Stromal cell of bone marrow (primary cell): ENCODE measurements at regions not wholly inside any gene's neighbourhood (a gene's known extent, or its start where the extent isn't known, plus 50 kb on each side); places are given as distances from the start of the nearest gene placed in this dataset.

Experiments used
- DNase-seq: peaks from one replicate; pipeline ENCODE4 v3.0.0-alpha.2; 2012; ENCODE audit warnings: low read depth

GRCh38 chr12:28107679-28108078, 82.6 kb upstream of the CCDC91 start:
- no peak for DNase-seq

- DNase-seq: no peak
Measured at GRCh38 chr12:28108599-28108998, 81.7 kb upstream of the CCDC91 start.

DNA sequence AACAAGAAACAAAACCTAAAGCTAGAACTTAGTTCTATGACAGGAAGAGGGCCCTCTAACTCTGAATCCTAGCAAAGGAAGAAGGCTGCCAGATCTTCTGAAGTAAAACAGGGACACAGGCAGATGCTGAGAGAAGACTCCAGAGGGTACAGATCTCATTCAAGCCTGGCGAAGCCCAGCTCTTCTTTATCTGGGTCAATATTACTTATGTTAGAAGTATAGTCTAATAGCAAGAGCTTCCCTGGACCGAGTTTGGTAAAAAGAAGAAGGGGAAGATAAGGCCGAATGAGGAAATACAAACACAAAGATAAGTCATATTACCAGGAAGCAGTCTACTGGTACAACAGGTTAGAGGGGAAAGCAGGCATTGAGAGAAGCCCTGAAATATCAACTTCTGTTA, 79.9 kb upstream of the CCDC91 start:
- no peak for DNase-seq

DNA sequence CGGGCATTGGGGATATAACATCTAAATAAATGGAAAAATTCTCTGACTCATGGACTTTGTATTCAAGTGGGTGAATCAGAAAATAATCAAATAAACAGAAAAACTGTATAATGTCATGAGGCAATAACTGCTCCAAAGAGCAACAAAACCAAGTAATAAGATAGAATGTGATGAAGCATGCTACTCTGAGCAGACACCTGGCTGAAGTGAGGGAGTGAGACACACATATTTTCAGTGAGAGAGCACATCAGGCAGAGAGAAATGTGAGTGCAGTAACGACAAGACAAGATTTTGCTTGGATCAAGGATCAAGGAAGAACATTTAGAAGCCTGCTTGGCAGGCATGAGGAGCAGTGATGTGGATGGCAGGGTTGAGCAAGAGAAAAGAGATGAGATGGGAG, 75.8 kb upstream of the CCDC91 start:
- no peak for DNase-seq

DNA sequence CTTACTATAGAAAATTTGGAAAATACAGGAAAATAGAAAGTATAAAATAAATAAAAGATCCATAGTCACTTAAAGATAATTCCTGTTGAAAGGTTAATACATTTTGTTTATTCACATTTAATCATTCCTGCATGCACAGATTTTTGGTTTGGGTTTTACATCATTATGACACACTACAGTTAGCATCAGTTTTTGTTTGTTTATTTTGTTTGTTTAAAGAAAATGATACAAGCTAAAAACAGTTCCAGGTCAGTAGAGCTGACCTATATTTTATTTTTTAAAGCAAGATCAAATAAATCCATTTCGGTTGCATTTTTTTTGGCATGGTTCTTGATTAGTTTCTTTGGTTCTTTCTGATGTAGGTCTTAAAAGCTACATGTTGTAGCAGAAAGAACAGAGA, 68.8 kb upstream of the CCDC91 start:
- no peak for DNase-seq

GRCh38 chr12:28121899-28122655, 68.2 kb upstream of the CCDC91 start:
- no peak for DNase-seq

DNA sequence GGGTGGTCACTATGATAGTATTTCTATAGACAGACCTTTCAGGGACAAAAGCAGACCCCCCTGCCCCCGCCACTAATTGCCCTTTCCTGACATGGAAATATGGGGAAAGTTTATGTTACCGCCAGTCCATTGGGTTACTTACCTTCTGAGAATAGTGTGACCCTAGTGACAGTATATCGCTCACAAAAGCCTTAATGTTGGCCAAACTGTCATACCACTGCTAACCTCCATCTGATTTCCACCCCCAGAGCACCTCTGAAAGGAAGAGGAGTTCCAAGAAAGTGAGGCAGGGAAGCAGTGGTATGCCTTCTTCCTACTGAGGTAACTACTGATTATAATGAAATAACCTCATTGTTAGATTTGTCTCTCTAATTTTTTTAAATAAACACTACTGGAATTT, 67.5 kb upstream of the CCDC91 start:
- DNase-seq: no peak

DNA sequence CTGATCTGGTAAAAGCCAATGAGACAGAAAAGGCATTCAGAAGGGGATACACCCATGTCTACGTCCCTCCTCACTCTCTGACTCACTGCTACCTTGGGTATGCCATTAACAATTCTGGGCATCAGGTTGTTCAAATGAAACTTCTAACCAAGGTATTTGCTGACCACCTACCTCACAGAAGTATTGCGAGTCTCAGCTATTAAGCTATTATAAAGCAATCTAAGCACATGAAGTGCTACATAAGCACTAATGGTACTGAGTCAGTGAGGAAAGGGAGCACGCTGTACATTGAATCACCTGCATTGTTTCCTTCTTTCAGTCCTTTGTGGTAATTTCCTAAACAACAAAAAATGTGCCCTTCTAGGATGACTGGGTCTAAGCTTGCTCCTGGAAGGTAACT, 62.8 kb upstream of the CCDC91 start:
- DNase-seq: no peak

DNA sequence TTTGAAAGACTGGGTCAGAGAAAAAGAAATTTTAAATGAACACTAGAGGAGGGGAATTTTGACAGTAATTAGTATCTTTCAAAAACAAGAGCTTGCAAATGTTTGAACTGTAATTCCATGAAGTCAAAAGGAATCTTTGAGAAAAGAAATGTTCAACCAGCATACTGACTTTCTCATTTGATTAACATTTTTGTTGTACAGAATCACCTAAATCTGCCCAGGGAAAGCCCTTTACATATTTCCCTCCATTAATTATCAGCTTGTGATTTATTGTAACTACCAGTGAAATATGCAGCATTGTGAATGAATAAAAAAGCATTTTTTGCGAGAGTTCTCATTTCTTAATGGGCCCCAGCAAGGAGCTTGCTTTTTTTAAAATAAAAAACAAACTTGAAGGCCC, 61.2 kb upstream of the CCDC91 start:
- DNase-seq: no peak

- no peak for DNase-seq
Measured at GRCh38 chr12:28130234-28130624, 60.0 kb upstream of the CCDC91 start.

DNA sequence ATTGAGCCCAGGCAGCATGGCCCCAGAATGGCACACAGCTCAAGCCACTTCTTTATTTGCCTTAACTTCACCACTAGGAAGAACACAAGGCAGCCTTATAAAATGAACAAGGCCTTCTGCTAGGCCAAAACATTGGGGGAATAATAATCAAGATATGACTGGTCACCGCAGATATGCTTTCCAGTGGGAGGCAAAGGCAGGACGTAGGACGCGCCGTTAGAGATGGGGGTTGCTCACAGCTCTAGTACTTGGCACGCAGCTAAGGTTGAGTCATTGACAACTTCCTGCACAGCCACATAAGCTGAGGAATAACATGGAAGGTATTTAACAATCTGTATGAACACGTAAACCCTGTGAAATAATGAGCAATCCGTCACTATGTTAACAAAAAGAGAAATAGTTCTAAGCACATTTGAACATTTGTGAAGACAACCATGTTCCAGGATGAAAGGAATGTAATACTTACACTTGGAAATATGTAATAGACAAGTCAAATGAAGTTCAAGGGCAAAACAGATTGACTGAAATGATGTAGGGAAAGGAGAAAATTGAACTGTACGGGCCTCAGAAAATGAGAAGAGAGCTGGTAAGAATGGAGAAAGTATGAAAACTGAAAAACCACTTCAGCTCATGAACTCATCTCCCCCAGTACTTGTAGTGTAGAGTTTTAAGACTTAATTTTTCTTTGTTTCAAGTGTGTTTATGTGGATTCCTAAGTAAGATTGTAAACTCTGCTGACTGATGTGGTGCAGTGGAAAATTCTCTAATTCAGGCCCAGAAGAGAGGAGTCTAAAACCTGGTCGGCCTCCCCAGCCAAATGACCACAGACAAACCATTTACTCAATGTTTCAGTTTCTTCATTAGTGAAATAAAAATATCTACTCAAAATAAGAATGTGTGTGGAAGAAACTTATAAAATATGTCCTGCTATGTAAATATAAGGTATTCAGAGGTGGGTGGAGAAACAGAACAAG, 59.3 kb upstream of the CCDC91 start:
- peak; percentile 68 for DNase-seq

DNA sequence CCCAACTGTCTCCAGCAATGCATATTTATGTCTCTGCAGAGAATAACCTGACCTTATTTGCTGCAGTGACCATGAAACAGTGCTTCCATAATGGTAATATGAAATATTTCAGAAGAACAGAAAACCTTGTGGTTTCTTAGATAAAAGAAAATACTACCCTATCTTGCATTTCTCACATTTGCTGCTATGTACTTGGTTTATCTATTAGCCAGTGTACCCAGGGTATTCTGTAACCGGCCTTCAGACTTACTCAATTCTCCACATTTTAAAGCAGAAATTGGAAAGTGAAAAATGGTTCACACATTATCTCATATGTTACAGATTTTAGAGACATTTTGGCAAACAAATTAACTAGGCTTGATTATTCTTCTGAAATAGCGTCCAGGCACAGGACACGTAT, 57.9 kb upstream of the CCDC91 start:
- no peak for DNase-seq

GRCh38 chr12:28135801-28136439, 54.3 kb upstream of the CCDC91 start:
- DNase-seq: no peak

- no peak for DNase-seq
Measured at GRCh38 chr12:28137414-28137813, 52.8 kb upstream of the CCDC91 start.

GRCh38 chr12:28140404-28140803, 49.9 kb upstream of the CCDC91 start:
- no peak for DNase-seq
